ENCODE measurements at regions not wholly inside any gene's neighbourhood (a gene's known extent, or its start where the extent isn't known, plus 50 kb on each side); places are given as distances from the start of the nearest gene placed in this dataset.

GRCh38 chr10:10925667-10926066, 92.0 kb upstream of the CELF2 start:
- no peak for TF ChIP-seq POLR2AphosphoS5 (IDR thresholded peaks at IDR 0.05; ENCODE audit: low read depth, low read length)
- no peak for TF ChIP-seq POLR2A (IDR thresholded peaks at IDR 0.05; ENCODE audit: low read depth, low read length)
